ENCODE measurements at regions not wholly inside any gene's neighbourhood (a gene's known extent, or its start where the extent isn't known, plus 50 kb on each side); places are given as distances from the start of the nearest gene placed in this dataset.

- Histone ChIP-seq H3K27me3 (no peaks in the 10 kb centered on the region), H3K27ac (no peak overlapping the region), H3K36me3 (no peaks in the 10 kb centered on the region), H3K4me3 (no peak overlapping the region), H3K4me1 (no peaks in the 10 kb centered on the region), H3K9me3 (no peaks in the 10 kb centered on the region)
- WGBS (ENCODE audit: insufficient coverage, low coverage, low lambda C conversion rate, missing lambda C conversion rate), result 81% methylated on average over 6 of the region's 6 CpGs
- TF ChIP-seq CTCF (IDR thresholded peaks at IDR 0.05) (no peak), POLR2A (IDR thresholded peaks at IDR 0.05) (no peak)
- ATAC-seq (no peak), DNase-seq (no peak)
- intact Hi-C loops (cut with DNase I), result no loop called here
Observed at GRCh38 chr10:128863411-128863810, 603.6 kb upstream of the MGMT start.

DNA sequence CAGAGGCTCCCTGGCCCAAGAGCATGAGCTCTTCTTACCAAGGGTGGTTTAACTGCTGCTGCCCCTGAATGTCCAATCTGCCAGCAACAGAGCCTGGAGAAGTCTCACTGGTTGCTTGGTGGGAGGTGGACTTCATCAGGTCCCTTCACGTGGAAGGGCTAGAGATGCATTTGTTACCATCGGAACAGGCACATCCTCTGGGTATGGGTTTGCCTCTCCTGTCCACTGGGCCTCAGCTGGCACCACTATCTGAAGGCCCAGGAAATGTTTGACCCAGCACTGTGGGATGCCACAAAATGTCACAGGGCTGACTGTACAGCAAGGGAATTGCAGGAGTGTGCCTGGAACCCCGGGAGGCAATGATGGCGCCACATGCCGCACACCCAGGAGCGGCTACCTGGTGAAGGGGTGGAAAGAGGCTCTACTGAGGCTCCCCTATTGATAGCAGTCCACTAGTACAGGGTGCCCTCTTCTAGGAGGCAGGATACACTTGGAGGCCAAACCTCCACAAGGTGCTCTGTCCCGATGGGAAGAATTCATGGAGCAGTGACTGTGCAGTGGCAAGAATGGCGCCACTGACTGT, 603.1 kb upstream of the MGMT start:
- ATAC-seq (no peak), DNase-seq (no peak)
- no peaks in the 10 kb centered on the region for H3K4me1 ChIP-seq
- WGBS (ENCODE audit: insufficient coverage, low coverage, low lambda C conversion rate, missing lambda C conversion rate), result 80% methylated on average over 1 of the region's 8 CpGs
- H3K27ac ChIP-seq, result no peak overlapping the region
- no peaks in the 10 kb centered on the region for H3K9me3 ChIP-seq
- H3K27me3 ChIP-seq, result no peaks in the 10 kb centered on the region
- H3K4me3 ChIP-seq, result no peak overlapping the region
- no peaks in the 10 kb centered on the region for H3K36me3 ChIP-seq
- intact Hi-C loops (cut with DNase I), result no loop called here
- TF ChIP-seq CTCF (IDR thresholded peaks at IDR 0.05) (no peak), POLR2A (IDR thresholded peaks at IDR 0.05) (no peak)

- Histone ChIP-seq H3K9me3 (no peaks in the 10 kb centered on the region), H3K4me3 (no peak overlapping the region), H3K4me1 (no peaks in the 10 kb centered on the region), H3K27ac (no peak overlapping the region), H3K27me3 (no peaks in the 10 kb centered on the region), H3K36me3 (no peaks in the 10 kb centered on the region)
- 90% methylated on average over 2 of the region's 13 CpGs for WGBS (ENCODE audit: insufficient coverage, low coverage, low lambda C conversion rate, missing lambda C conversion rate)
- no peak for DNase-seq
- intact Hi-C loops (cut with DNase I), result no loop called here
- TF ChIP-seq CTCF (IDR thresholded peaks at IDR 0.05) (no peak), POLR2A (IDR thresholded peaks at IDR 0.05) (no peak)
- ATAC-seq, result peak in 1 of 4 donors; percentile 8
Observed at GRCh38 chr10:128864554-128865295, 602.3 kb upstream of the MGMT start.

GRCh38 chr10:128865436-128866195, 601.4 kb upstream of the MGMT start:
- Histone ChIP-seq H3K27ac (no peak overlapping the region), H3K36me3 (no peaks in the 10 kb centered on the region), H3K4me1 (no peaks in the 10 kb centered on the region), H3K9me3 (no peaks in the 10 kb centered on the region), H3K27me3 (no peaks in the 10 kb centered on the region), H3K4me3 (no peak overlapping the region)
- DNase-seq (no peak), ATAC-seq (no peak)
- TF ChIP-seq CTCF (IDR thresholded peaks at IDR 0.05) (no peak), POLR2A (IDR thresholded peaks at IDR 0.05) (no peak)
- 59% methylated on average over 10 of the region's 14 CpGs for WGBS (ENCODE audit: insufficient coverage, low coverage, low lambda C conversion rate, missing lambda C conversion rate)
- intact Hi-C loops (cut with DNase I), result no loop called here
